ENCODE measurements at regions not wholly inside any gene's neighbourhood (a gene's known extent, or its start where the extent isn't known, plus 50 kb on each side); places are given as distances from the start of the nearest gene placed in this dataset.

DNA sequence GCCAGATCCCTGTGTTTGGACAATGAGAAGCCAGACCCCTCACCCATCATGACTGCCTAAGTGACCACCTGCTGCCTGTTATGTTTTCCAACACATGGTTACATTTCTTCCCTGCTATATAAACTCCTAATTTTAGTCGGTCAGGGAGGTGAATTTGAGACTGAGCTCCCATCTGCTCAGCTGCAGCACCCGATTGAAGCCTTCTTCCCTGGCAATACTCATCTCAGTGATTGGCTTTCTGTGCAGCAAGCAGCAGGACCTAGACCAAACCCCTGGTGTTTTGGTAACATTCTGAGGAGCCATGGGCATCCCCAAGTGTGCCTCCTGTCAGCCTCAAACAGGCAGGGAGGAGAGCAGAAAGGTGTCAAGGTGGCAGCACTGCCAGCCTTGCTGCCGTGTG lies 141.2 kb downstream of the CD8B2 start:
- Histone ChIP-seq H2BK5ac (ENCODE audit: low read length) (no peak overlapping the region), H3K9me3 (replicated peaks in 1 of 2; ENCODE audit: control insufficient read depth in 2 of 2, insufficient read depth in 1 of 2, low read depth in 1 of 2, low read length in 2 of 2) (peaks cover 0 to 6% of the 10 kb centered on the region in 2 donors), H3K23ac (ENCODE audit: low read depth, low read length, poor library complexity) (no peak overlapping the region), H2BK12ac (ENCODE audit: low read length) (no peak overlapping the region), H4K91ac (ENCODE audit: low read depth, low read length, poor library complexity) (no peak overlapping the region), H3K9ac (ENCODE audit: low read depth, low read length, poor library complexity) (no peak overlapping the region), H3K27me3 (ENCODE audit: control insufficient read depth in 3 of 3, insufficient read depth in 3 of 3, low read depth in 1 of 3, low read length in 3 of 3) (no peaks in the 10 kb centered on the region), H3K14ac (ENCODE audit: low read length) (no peak overlapping the region), H3K4me3 (ENCODE audit: low read length in 2 of 2) (peak overlapping the region in 1 of 2 donors; percentile 9), H3K79me1 (ENCODE audit: low read depth, low read length) (no peaks in the 10 kb centered on the region), H3K36me3 (replicated peaks in 1 of 2; ENCODE audit: control insufficient read depth in 2 of 2, insufficient read depth in 2 of 2, low read length in 2 of 2) (peaks cover 0 to 2% of the 10 kb centered on the region in 2 donors), H3K4me1 (ENCODE audit: control insufficient read depth in 2 of 2, insufficient read depth in 1 of 2, low read depth in 1 of 2, low read length in 2 of 2) (no peaks in the 10 kb centered on the region), H3K4ac (ENCODE audit: low read length) (no peak overlapping the region), H2BK120ac (ENCODE audit: low read depth, low read length) (no peak overlapping the region), H2AK5ac (ENCODE audit: low read depth, low read length) (no peak overlapping the region), H2BK15ac (ENCODE audit: low read length) (no peak overlapping the region), H3K4me2 (ENCODE audit: insufficient read depth, low read length, poor library complexity, severe bottlenecking) (no peak overlapping the region), H3K27ac (replicated peaks; ENCODE audit: low read length) (no peak overlapping the region), H2AFZ (ENCODE audit: low read length) (no peak overlapping the region), H4K8ac (ENCODE audit: low read depth, low read length) (no peak overlapping the region), H3K18ac (ENCODE audit: low read length) (no peak overlapping the region)
- WGBS, 2 donors (ENCODE audit: extremely low coverage in 2 of 2, insufficient read length in 2 of 2, insufficient replicate concordance in 1 of 2), result no CpG with 5 or more reads among the region's 3 CpGs
- no peak for DNase-seq (ENCODE audit: low spot score)

DNA sequence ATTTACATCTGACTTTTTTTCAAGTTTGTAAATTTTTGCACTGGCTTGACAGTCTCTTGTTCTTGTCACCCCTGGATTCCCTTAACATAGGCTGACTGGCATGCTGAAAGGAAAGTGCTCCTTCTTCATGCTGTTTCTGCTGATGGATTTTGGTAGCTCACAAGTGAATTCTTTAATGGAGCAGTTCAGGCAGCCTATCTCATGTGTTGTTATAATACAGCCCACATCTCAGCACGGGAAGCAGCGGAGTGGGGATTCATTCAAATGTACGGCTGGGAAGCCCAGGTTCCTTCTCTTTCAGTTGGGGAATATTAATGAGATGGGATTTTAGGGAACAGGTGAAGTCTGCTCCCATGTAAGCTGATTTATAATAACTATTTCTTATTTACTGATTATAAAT lies 142.8 kb downstream of the CD8B2 start:
- H2AK5ac ChIP-seq (ENCODE audit: low read depth, low read length), result no peak overlapping the region
- no peak overlapping the region for H3K9ac ChIP-seq (ENCODE audit: low read depth, low read length, poor library complexity)
- no peak overlapping the region for H3K27ac ChIP-seq (replicated peaks; ENCODE audit: low read length)
- no peak overlapping the region for H2BK5ac ChIP-seq (ENCODE audit: low read length)
- no peak overlapping the region for H2BK12ac ChIP-seq (ENCODE audit: low read length)
- H3K4ac ChIP-seq (ENCODE audit: low read length), result no peak overlapping the region
- H3K4me3 ChIP-seq (ENCODE audit: low read length in 2 of 2), result no peak overlapping the region
- no peak overlapping the region for H2AFZ ChIP-seq (ENCODE audit: low read length)
- no peaks in the 10 kb centered on the region for H3K79me1 ChIP-seq (ENCODE audit: low read depth, low read length)
- no peak overlapping the region for H2BK15ac ChIP-seq (ENCODE audit: low read length)
- no peak overlapping the region for H3K23ac ChIP-seq (ENCODE audit: low read depth, low read length, poor library complexity)
- peaks cover 0 to 6% of the 10 kb centered on the region in 2 donors for H3K9me3 ChIP-seq (replicated peaks in 1 of 2; ENCODE audit: control insufficient read depth in 2 of 2, insufficient read depth in 1 of 2, low read depth in 1 of 2, low read length in 2 of 2)
- peaks cover 0 to 2% of the 10 kb centered on the region in 2 donors for H3K36me3 ChIP-seq (replicated peaks in 1 of 2; ENCODE audit: control insufficient read depth in 2 of 2, insufficient read depth in 2 of 2, low read length in 2 of 2)
- no peak for DNase-seq (ENCODE audit: low spot score)
- no peak overlapping the region for H4K8ac ChIP-seq (ENCODE audit: low read depth, low read length)
- no peak overlapping the region for H3K4me2 ChIP-seq (ENCODE audit: insufficient read depth, low read length, poor library complexity, severe bottlenecking)
- H2BK120ac ChIP-seq (ENCODE audit: low read depth, low read length), result no peak overlapping the region
- no peaks in the 10 kb centered on the region for H3K4me1 ChIP-seq (ENCODE audit: control insufficient read depth in 2 of 2, insufficient read depth in 1 of 2, low read depth in 1 of 2, low read length in 2 of 2)
- no peak overlapping the region for H4K91ac ChIP-seq (ENCODE audit: low read depth, low read length, poor library complexity)
- no peak overlapping the region for H3K14ac ChIP-seq (ENCODE audit: low read length)
- no peak overlapping the region for H3K18ac ChIP-seq (ENCODE audit: low read length)
- no CpG with 5 or more reads among the region's 3 CpGs for WGBS, 2 donors (ENCODE audit: extremely low coverage in 2 of 2, insufficient read length in 2 of 2, insufficient replicate concordance in 1 of 2)
- H3K27me3 ChIP-seq (ENCODE audit: control insufficient read depth in 3 of 3, insufficient read depth in 3 of 3, low read depth in 1 of 3, low read length in 3 of 3), result no peaks in the 10 kb centered on the region

DNA sequence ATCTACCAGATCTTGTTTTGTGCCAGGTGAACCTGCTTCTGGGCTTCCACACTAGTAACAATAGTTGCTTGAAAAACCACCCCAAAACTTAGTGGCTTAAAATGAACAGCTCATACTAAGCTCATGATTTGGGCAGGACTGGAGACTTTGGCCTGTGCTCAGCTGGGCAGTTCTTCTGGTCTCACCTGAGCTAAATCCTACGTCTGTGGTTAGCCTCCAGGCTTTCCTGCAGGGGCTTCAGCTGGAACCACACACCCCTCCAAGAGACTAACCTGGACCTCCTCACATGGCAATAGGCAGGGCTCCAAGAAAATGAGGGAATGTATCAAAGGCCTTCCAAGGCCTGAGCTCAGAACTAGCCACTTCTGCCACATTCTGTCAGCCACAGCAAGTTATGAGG lies 144.1 kb downstream of the CD8B2 start:
- Histone ChIP-seq H3K23ac (ENCODE audit: low read depth, low read length, poor library complexity) (no peak overlapping the region), H3K27me3 (ENCODE audit: control insufficient read depth in 3 of 3, insufficient read depth in 3 of 3, low read depth in 1 of 3, low read length in 3 of 3) (no peaks in the 10 kb centered on the region), H2BK120ac (ENCODE audit: low read depth, low read length) (no peak overlapping the region), H3K27ac (replicated peaks; ENCODE audit: low read length) (no peak overlapping the region), H3K4me1 (ENCODE audit: control insufficient read depth in 2 of 2, insufficient read depth in 1 of 2, low read depth in 1 of 2, low read length in 2 of 2) (no peaks in the 10 kb centered on the region), H3K14ac (ENCODE audit: low read length) (no peak overlapping the region), H3K4me3 (ENCODE audit: low read length in 2 of 2) (no peak overlapping the region), H3K4ac (ENCODE audit: low read length) (no peak overlapping the region), H3K4me2 (ENCODE audit: insufficient read depth, low read length, poor library complexity, severe bottlenecking) (no peak overlapping the region), H3K36me3 (replicated peaks in 1 of 2; ENCODE audit: control insufficient read depth in 2 of 2, insufficient read depth in 2 of 2, low read length in 2 of 2) (peaks cover 0 to 2% of the 10 kb centered on the region in 2 donors), H4K91ac (ENCODE audit: low read depth, low read length, poor library complexity) (no peak overlapping the region), H3K9me3 (replicated peaks in 1 of 2; ENCODE audit: control insufficient read depth in 2 of 2, insufficient read depth in 1 of 2, low read depth in 1 of 2, low read length in 2 of 2) (peaks cover 0 to 6% of the 10 kb centered on the region in 2 donors), H2BK15ac (ENCODE audit: low read length) (no peak overlapping the region), H4K8ac (ENCODE audit: low read depth, low read length) (no peak overlapping the region), H3K9ac (ENCODE audit: low read depth, low read length, poor library complexity) (no peak overlapping the region), H3K79me1 (ENCODE audit: low read depth, low read length) (no peaks in the 10 kb centered on the region), H3K18ac (ENCODE audit: low read length) (no peak overlapping the region), H2BK5ac (ENCODE audit: low read length) (no peak overlapping the region), H2AFZ (ENCODE audit: low read length) (no peak overlapping the region), H2BK12ac (ENCODE audit: low read length) (no peak overlapping the region), H2AK5ac (ENCODE audit: low read depth, low read length) (no peak overlapping the region)
- no peak for DNase-seq (ENCODE audit: low spot score)
- WGBS, 2 donors (ENCODE audit: extremely low coverage in 2 of 2, insufficient read length in 2 of 2, insufficient replicate concordance in 1 of 2), result no CpG with 5 or more reads among the region's 1 CpG

DNA sequence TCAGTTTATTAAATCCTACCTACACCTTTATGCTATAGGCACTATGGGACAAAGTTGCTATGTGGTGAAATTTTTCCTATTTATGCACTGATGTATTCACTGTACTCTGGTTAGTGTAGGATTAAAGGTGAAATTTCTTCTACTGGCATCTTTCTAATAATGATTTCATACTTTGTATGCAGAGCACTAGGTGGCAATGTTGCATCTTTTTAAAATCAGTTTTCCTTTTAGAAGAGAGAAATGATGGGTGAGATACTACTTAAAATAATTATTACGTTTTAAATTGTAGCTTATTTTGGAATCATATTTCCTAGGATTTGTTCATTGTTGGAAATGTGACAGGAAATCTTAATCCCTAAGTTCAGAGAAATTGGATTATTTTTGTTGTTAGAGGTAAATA lies 150.9 kb downstream of the CD8B2 start:
- Histone ChIP-seq H3K18ac (ENCODE audit: low read length) (no peak overlapping the region), H3K23ac (ENCODE audit: low read depth, low read length, poor library complexity) (no peak overlapping the region), H3K27ac (replicated peaks; ENCODE audit: low read length) (no peak overlapping the region), H2AK5ac (ENCODE audit: low read depth, low read length) (no peak overlapping the region), H4K8ac (ENCODE audit: low read depth, low read length) (no peak overlapping the region), H3K79me1 (ENCODE audit: low read depth, low read length) (no peaks in the 10 kb centered on the region), H3K9me3 (replicated peaks in 1 of 2; ENCODE audit: control insufficient read depth in 2 of 2, insufficient read depth in 1 of 2, low read depth in 1 of 2, low read length in 2 of 2) (no peaks in the 10 kb centered on the region), H3K4me1 (ENCODE audit: control insufficient read depth in 2 of 2, insufficient read depth in 1 of 2, low read depth in 1 of 2, low read length in 2 of 2) (no peaks in the 10 kb centered on the region), H2BK15ac (ENCODE audit: low read length) (no peak overlapping the region), H3K4me3 (ENCODE audit: low read length in 2 of 2) (no peak overlapping the region), H4K91ac (ENCODE audit: low read depth, low read length, poor library complexity) (no peak overlapping the region), H3K4me2 (ENCODE audit: insufficient read depth, low read length, poor library complexity, severe bottlenecking) (no peak overlapping the region), H2BK5ac (ENCODE audit: low read length) (no peak overlapping the region), H3K4ac (ENCODE audit: low read length) (no peak overlapping the region), H3K36me3 (replicated peaks in 1 of 2; ENCODE audit: control insufficient read depth in 2 of 2, insufficient read depth in 2 of 2, low read length in 2 of 2) (no peaks in the 10 kb centered on the region), H3K9ac (ENCODE audit: low read depth, low read length, poor library complexity) (no peak overlapping the region), H2BK12ac (ENCODE audit: low read length) (no peak overlapping the region), H3K27me3 (ENCODE audit: control insufficient read depth in 3 of 3, insufficient read depth in 3 of 3, low read depth in 1 of 3, low read length in 3 of 3) (no peaks in the 10 kb centered on the region), H2BK120ac (ENCODE audit: low read depth, low read length) (no peak overlapping the region), H3K14ac (ENCODE audit: low read length) (no peak overlapping the region), H2AFZ (ENCODE audit: low read length) (no peak overlapping the region)
- WGBS, 2 donors (ENCODE audit: extremely low coverage in 2 of 2, insufficient read length in 2 of 2, insufficient replicate concordance in 1 of 2), result no CpG with 5 or more reads among the region's 1 CpG
- no peak for DNase-seq (ENCODE audit: low spot score)

Data from neuronal stem cell (in vitro differentiated cells).